Embryonic facial prominence (tissue), 1 donor: ENCODE measurements at regions not wholly inside any gene's neighbourhood (a gene's known extent, or its start where the extent isn't known, plus 50 kb on each side); places are given as distances from the start of the nearest gene placed in this dataset.

Source experiments
- DNase-seq: peaks from one replicate; pipeline ENCODE4 v3.0.0-alpha.2; 2016; ENCODE audit errors: extremely low spot score

- no peak for DNase-seq
These were observed 281.5 kb upstream of the HTR2A start for GRCh38 chr13:47178090-47178950.

- no peak for DNase-seq
These were observed 278.5 kb upstream of the HTR2A start for GRCh38 chr13:47175172-47175866.

- DNase-seq = no peak
These were observed 274.1 kb upstream of the HTR2A start for GRCh38 chr13:47170971-47171370.

- no peak for DNase-seq
These were observed 271.8 kb upstream of the HTR2A start for GRCh38 chr13:47168618-47169017.

- DNase-seq = no peak
These were observed 271.2 kb upstream of the HTR2A start for GRCh38 chr13:47168066-47168465.

- DNase-seq = no peak
These were observed 269.5 kb upstream of the HTR2A start for GRCh38 chr13:47166336-47166735.

- DNase-seq = no peak
These were observed 263.1 kb upstream of the HTR2A start for GRCh38 chr13:47159853-47160550.

GRCh38 chr13:47158593-47158992, 261.7 kb upstream of the HTR2A start:
- DNase-seq = no peak

GRCh38 chr13:47148543-47148942, 251.7 kb upstream of the HTR2A start:
- DNase-seq = no peak

- no peak for DNase-seq
These were observed 250.9 kb upstream of the HTR2A start for GRCh38 chr13:47147812-47148119.

- no peak for DNase-seq
These were observed 250.3 kb upstream of the HTR2A start for GRCh38 chr13:47146991-47147811.

- no peak for DNase-seq
These were observed 249.3 kb upstream of the HTR2A start for GRCh38 chr13:47146136-47146535.

- DNase-seq = no peak
These were observed 247.9 kb upstream of the HTR2A start for GRCh38 chr13:47144782-47145181.

GRCh38 chr13:47142105-47142504, 245.3 kb upstream of the HTR2A start:
- DNase-seq = no peak

GRCh38 chr13:47139519-47139918, 242.7 kb upstream of the HTR2A start:
- no peak for DNase-seq

GRCh38 chr13:47136504-47136941, 239.7 kb upstream of the HTR2A start:
- no peak for DNase-seq

- DNase-seq = no peak
These were observed 239.1 kb upstream of the HTR2A start for GRCh38 chr13:47135800-47136503.

GRCh38 chr13:47134939-47135489, 238.2 kb upstream of the HTR2A start:
- no peak for DNase-seq

GRCh38 chr13:47133011-47133445, 236.2 kb upstream of the HTR2A start:
- no peak for DNase-seq

- no peak for DNase-seq
These were observed 232.6 kb upstream of the HTR2A start for GRCh38 chr13:47129461-47129860.

GRCh38 chr13:47126432-47126831, 229.6 kb upstream of the HTR2A start:
- DNase-seq = no peak
